VCaP (cell line): ENCODE measurements at regions not wholly inside any gene's neighbourhood (a gene's known extent, or its start where the extent isn't known, plus 50 kb on each side); places are given as distances from the start of the nearest gene placed in this dataset.
"Not testable (repeated sequence)": the region's sequence is repeated elsewhere in the genome, so short reads cannot be mapped to it uniquely, and the experiment has no call there.

Experiments used
- H3K27ac ChIP-seq: fragments of 450-650 bp; 2 replicates; pipeline ENCODE4 v1.5.1; 2017
- TF ChIP-seq, protein P1 (sequence below): fragments of 450-650 bp; conservative IDR thresholded peaks from 2 replicates; pipeline ENCODE4 v1.5.1; 2017; ENCODE audit warnings: mild to moderate bottlenecking, moderate library complexity

DNA sequence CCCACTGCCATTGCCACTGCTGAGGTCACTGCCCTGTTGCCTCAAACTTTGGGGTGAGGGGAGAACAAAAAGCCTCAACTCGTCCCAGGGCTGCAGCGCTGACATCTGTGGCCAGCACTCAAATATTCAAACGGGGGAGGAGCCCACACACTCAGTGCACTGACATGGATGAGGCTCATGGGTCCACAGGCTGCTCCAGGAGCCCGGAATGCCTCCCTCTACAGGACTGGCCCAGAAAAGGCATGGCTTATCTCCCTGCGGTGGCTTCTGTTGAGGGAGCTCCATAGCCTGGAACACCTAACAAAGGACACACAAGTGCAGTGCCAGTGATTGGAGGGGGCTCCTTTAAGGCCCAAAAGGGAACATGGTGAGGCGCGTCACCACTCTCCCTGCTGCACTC is 341.1 kb upstream of the LUZP2 start:
- H3K27ac ChIP-seq = no peak overlapping the region
- TF ChIP-seq, protein P1, sequence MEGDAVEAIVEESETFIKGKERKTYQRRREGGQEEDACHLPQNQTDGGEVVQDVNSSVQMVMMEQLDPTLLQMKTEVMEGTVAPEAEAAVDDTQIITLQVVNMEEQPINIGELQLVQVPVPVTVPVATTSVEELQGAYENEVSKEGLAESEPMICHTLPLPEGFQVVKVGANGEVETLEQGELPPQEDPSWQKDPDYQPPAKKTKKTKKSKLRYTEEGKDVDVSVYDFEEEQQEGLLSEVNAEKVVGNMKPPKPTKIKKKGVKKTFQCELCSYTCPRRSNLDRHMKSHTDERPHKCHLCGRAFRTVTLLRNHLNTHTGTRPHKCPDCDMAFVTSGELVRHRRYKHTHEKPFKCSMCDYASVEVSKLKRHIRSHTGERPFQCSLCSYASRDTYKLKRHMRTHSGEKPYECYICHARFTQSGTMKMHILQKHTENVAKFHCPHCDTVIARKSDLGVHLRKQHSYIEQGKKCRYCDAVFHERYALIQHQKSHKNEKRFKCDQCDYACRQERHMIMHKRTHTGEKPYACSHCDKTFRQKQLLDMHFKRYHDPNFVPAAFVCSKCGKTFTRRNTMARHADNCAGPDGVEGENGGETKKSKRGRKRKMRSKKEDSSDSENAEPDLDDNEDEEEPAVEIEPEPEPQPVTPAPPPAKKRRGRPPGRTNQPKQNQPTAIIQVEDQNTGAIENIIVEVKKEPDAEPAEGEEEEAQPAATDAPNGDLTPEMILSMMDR = no peak

DNA sequence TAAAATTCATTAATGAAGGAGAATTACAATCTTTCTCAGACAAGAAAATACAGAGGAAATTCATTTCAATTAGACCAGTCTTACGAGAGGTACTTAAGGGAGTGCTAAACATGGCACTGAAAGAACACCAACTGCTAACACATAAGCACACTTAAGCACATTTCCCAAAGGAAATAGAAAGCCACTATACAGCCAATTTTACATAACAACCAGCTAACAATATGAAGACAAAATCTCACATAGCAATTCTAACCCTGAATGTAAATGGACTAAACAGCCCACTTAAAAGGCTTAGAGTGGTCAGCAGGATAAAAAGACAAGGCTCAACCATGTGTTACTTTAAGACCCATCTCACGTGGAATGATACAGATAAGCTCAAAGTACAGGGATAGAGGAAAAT is 339.5 kb upstream of the LUZP2 start:
- no peak overlapping the region for H3K27ac ChIP-seq
- TF ChIP-seq, protein P1 = no peak

DNA sequence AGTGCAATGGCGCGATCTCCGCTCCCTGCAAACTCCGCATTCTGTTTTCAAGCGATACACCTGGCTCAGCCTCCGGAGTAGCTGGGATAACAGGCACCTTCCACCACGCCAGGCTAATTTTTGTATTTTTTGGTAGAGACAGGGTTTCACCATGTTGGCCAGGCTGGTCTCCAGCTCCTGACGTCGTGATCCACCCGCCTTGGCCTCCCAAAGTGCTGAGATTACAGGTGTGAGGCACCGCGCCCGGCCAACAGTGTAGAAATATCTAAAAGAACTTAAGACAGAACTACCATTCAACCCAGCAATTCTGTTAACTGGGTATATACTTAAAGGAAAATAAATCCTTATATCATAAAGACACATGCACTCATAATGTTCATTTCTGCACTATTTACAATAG is 335.3 kb upstream of the LUZP2 start:
- TF ChIP-seq, protein P1 = no peak
- no peak overlapping the region for H3K27ac ChIP-seq

DNA sequence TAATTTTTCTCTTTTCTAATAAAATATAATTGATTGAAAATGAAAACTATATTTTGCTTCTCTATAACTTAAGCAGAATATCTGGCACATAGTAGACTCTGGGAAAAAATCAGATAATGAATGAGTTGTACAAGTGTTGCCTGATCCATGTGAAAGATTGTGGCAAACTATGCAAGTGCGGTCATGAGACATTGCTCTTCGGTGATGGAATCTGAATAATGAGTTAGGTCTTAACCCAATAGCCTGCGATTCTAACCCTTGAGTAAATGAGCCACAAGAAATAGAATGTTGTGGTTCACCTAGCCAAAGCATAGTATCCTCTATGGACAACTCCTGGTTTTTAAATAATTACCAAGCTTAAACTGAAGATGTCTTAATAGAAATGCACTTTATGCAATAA is 333.7 kb upstream of the LUZP2 start:
- TF ChIP-seq, protein P1 = no peak
- no peak overlapping the region for H3K27ac ChIP-seq

DNA sequence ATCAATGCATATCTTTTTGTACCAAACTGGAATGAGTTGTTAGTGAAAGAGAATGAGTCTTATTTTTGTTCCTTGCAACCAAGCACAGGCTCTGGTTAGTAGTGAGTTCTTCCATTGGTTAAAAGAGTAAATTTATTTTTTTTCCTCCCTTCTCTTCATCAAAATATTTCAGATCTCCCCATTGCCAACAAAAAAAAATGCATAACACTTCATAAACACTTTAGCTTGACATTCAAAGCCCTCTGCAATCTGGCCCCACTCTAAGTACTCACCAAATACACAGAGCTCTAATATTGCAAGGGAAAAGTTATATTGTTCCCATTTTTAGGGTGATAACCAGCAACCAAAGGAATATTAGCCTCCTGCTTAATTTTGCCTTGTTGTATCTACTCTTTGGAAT is 333.0 kb upstream of the LUZP2 start:
- TF ChIP-seq, protein P1 = no peak
- H3K27ac ChIP-seq = no peak overlapping the region

DNA sequence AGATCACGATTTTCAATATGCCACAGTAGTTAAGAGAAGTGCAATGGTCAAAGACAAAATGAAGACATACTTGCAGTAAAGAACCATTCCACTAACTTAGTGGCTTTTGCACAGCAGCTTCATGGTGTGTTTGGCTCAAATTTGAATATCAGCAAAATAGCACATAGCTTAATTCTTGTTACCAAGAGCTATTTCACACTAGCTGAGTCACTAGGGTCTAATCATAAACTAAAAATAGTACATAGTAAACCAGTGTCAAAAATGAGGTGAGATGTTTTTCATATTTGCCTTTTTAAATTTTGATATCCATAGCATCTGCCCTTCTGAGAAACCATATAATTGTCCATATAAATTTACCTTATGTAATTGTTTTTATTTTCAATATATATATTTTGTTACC is 325.0 kb upstream of the LUZP2 start:
- TF ChIP-seq, protein P1 = no peak

DNA sequence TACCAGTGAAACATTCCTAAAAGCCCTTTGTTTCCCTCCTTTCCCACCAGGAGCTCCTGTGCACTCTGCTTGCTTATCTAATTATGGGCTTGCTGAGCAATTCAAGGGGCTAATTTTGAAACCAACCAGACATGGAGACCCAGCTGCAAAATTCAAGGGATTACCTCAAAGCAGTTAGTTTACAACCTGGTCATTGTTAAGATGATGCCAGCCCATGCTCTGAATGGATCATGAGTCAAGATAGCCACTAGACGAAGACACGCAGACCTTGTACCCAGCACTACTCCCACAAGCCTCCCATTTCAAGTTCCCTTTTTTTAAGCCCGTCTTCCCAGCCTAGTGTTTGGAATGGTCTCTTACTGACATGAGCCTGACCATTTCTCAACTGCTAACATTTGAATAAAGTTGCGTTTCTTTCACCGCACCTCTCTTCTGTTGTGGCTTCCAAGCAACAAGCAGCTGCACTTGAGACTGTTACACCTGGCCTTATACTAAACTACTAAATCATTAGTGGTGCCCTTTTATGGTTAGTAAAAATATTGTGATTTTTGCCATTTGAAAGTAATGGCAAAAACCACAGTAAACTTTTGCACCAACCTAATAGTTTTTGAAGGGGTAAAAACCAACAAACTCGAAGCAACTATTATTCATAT is 315.3 kb upstream of the LUZP2 start:
- H3K27ac ChIP-seq = no peak overlapping the region
- TF ChIP-seq, protein P1 = no peak

More for the DNA sequence above, 325.0 kb upstream of the LUZP2 start:
- no peak overlapping the region for H3K27ac ChIP-seq

DNA sequence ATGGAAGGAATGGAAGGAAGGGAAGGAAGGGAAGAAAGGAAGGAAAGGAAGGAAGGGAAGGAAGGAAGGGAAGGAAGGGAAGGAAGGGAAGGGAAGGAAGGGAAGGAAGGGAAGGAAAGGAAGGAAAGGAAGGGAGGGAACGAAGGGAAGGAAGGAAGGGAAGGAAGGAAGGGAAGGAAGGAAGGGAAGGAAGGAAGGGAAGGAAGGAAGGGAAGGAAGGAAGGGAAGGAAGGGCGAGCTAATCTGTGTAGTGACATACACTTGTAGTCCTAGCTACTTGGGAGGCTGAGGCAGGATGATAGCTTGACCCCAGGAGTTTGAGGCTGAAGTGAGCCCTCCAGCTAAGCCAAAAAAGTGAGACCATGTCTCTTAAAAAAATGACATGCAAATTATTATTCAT is 311.3 kb upstream of the LUZP2 start:
- not testable (repeated sequence) for H3K27ac ChIP-seq
